ENCODE measurements at regions not wholly inside any gene's neighbourhood (a gene's known extent, or its start where the extent isn't known, plus 50 kb on each side); places are given as distances from the start of the nearest gene placed in this dataset.
A peak's percentile ranks its signal among the peaks of the same experiment; 100 is the strongest.

DNA sequence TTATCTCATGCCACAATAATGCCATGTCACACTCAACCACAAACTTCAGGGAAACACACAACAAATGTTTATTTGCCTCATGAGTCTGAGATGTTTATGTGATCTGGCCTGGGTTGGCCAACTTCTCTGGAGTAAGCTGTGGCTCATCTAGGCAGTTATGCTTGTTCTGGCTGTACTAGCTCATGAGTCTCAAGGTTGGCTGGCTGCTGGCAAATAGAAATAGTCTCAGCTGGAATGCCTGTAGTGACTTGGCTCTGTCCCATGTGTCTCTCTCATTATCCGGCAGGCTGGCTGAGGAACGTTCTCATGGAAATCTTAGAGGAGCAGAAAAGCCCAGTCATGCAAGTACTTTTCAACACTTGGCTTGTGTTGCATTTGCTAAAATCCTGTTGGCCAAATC is 234.9 kb upstream of the CDH2 start:
- no TSS peak for BruUV-seq (replicated peaks)
- intact Hi-C loops (cut with micrococcal nuclease), result no loop called here
- no peak overlapping the region for H3K4me3 Mint-ChIP-seq (ENCODE audit: unreplicated experiment)
- no peak overlapping the region for H3K27ac Mint-ChIP-seq (ENCODE audit: low read depth, unreplicated experiment)
- H3K4me1 Mint-ChIP-seq (ENCODE audit: insufficient read depth, unreplicated experiment), result no peaks in the 10 kb centered on the region
- peak; percentile 0 for DNase-seq (ENCODE audit: unreplicated experiment)
- TF ChIP-seq, protein P1, sequence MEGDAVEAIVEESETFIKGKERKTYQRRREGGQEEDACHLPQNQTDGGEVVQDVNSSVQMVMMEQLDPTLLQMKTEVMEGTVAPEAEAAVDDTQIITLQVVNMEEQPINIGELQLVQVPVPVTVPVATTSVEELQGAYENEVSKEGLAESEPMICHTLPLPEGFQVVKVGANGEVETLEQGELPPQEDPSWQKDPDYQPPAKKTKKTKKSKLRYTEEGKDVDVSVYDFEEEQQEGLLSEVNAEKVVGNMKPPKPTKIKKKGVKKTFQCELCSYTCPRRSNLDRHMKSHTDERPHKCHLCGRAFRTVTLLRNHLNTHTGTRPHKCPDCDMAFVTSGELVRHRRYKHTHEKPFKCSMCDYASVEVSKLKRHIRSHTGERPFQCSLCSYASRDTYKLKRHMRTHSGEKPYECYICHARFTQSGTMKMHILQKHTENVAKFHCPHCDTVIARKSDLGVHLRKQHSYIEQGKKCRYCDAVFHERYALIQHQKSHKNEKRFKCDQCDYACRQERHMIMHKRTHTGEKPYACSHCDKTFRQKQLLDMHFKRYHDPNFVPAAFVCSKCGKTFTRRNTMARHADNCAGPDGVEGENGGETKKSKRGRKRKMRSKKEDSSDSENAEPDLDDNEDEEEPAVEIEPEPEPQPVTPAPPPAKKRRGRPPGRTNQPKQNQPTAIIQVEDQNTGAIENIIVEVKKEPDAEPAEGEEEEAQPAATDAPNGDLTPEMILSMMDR (IDR thresholded peaks at IDR 0.05; ENCODE audit: unreplicated experiment), result no peak
- no peaks in the 10 kb centered on the region for H3K27me3 Mint-ChIP-seq (ENCODE audit: insufficient read depth, unreplicated experiment)
- H3K9me3 Mint-ChIP-seq (ENCODE audit: unreplicated experiment), result no peaks in the 10 kb centered on the region
- no peaks in the 10 kb centered on the region for H3K36me3 Mint-ChIP-seq (ENCODE audit: insufficient read depth, unreplicated experiment)
- CTCF ChIA-PET, result interaction anchor here (0.6 kb wide), 1 partner anchor 163 kb away, joined by 3 read pairs; no protein-coding TSS in a partner anchor
- POLR2A ChIA-PET, result no interaction called here

DNA sequence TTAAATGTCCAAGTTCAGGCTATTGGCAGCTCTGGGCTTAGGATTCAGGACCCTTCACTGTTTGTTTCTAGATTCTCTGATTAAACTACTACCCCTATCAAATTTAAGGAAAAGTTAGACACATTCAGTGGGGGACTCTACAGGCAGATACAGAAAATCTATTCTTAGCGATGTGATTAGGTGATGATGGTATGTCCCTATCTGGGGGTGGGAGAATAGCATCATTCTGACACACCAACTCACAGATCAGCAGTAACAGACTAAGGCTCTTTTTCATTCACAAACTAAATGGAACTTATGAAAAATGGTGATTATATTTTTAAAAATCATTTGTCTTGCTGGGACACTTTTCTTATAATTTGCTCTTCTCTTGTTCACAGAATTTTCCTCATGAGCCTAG is 232.9 kb upstream of the CDH2 start:
- POLR2A ChIA-PET, result no interaction called here
- Mint-ChIP-seq H3K4me3 (ENCODE audit: unreplicated experiment) (no peak overlapping the region), H3K27me3 (ENCODE audit: insufficient read depth, unreplicated experiment) (no peaks in the 10 kb centered on the region), H3K9me3 (ENCODE audit: unreplicated experiment) (no peaks in the 10 kb centered on the region), H3K36me3 (ENCODE audit: insufficient read depth, unreplicated experiment) (no peaks in the 10 kb centered on the region), H3K4me1 (ENCODE audit: insufficient read depth, unreplicated experiment) (no peaks in the 10 kb centered on the region), H3K27ac (ENCODE audit: low read depth, unreplicated experiment) (no peak overlapping the region)
- no peak for DNase-seq (ENCODE audit: unreplicated experiment)
- CTCF ChIA-PET, result no interaction called here
- intact Hi-C loops (cut with micrococcal nuclease), result no loop called here
- TF ChIP-seq, protein P1 (IDR thresholded peaks at IDR 0.05; ENCODE audit: unreplicated experiment), result no peak
- BruUV-seq (replicated peaks), result no TSS peak

DNA sequence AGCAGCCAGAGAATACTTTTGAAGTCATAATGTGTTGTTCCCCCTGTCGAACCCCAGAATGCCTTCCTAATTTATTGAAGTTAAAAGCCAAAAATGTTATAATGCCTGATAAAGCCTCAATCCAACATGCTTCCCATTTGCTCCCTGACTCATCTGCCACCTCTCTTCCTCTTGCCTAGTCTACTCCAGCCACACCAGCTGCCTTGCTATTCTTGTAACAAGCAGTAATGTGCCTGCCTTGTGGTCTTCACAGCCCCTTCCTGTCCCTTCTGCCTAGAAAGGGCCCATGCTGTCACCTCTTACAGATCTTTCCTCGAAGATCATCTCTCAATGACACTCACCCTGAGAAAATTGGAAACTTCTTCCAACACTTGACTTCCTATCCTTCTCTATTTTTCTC is 231.6 kb upstream of the CDH2 start:
- ChIA-PET POLR2A (no interaction called here), CTCF (no interaction called here)
- no peak for DNase-seq (ENCODE audit: unreplicated experiment)
- no peaks in the 10 kb centered on the region for H3K4me1 Mint-ChIP-seq (ENCODE audit: insufficient read depth, unreplicated experiment)
- no peaks in the 10 kb centered on the region for H3K9me3 Mint-ChIP-seq (ENCODE audit: unreplicated experiment)
- intact Hi-C loops (cut with micrococcal nuclease), result no loop called here
- TF ChIP-seq, protein P1 (IDR thresholded peaks at IDR 0.05; ENCODE audit: unreplicated experiment), result no peak
- BruUV-seq (replicated peaks), result no TSS peak
- no peak overlapping the region for H3K4me3 Mint-ChIP-seq (ENCODE audit: unreplicated experiment)
- no peaks in the 10 kb centered on the region for H3K27me3 Mint-ChIP-seq (ENCODE audit: insufficient read depth, unreplicated experiment)
- no peaks in the 10 kb centered on the region for H3K36me3 Mint-ChIP-seq (ENCODE audit: insufficient read depth, unreplicated experiment)
- H3K27ac Mint-ChIP-seq (ENCODE audit: low read depth, unreplicated experiment), result no peak overlapping the region

DNA sequence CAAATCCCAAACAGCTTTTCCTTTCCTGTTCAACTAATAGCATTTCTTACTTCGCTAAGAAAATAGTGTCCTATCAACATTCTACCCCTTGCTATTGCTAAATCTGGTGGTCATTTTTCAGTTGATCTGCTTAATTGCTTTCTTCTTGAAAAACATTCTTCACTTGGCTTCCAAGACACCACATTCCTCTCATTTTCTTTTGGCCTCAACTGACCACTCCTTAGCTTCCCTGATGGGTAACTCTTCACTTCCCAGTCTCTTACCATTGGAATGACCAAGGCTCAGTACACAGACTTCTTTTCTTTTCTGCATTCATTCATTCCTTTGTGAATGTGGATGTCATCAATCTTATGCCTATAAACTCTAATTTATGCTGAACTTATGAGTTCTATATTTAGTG is 230.8 kb upstream of the CDH2 start:
- no TSS peak for BruUV-seq (replicated peaks)
- Mint-ChIP-seq H3K9me3 (ENCODE audit: unreplicated experiment) (no peaks in the 10 kb centered on the region), H3K27me3 (ENCODE audit: insufficient read depth, unreplicated experiment) (no peaks in the 10 kb centered on the region), H3K36me3 (ENCODE audit: insufficient read depth, unreplicated experiment) (no peaks in the 10 kb centered on the region), H3K4me1 (ENCODE audit: insufficient read depth, unreplicated experiment) (no peaks in the 10 kb centered on the region), H3K27ac (ENCODE audit: low read depth, unreplicated experiment) (no peak overlapping the region), H3K4me3 (ENCODE audit: unreplicated experiment) (no peak overlapping the region)
- intact Hi-C loops (cut with micrococcal nuclease), result no loop called here
- POLR2A ChIA-PET, result no interaction called here
- TF ChIP-seq, protein P1 (IDR thresholded peaks at IDR 0.05; ENCODE audit: unreplicated experiment), result no peak
- CTCF ChIA-PET, result no interaction called here
- no peak for DNase-seq (ENCODE audit: unreplicated experiment)

All from MCF 10A (cell line).